HG02763 (cell line): ENCODE measurements at regions not wholly inside any gene's neighbourhood (a gene's known extent, or its start where the extent isn't known, plus 50 kb on each side); places are given as distances from the start of the nearest gene placed in this dataset.

ENCODE experiments used
- ATAC-seq: cut with Tn5 transposase; IDR thresholded peaks from one replicate; pipeline ENCODE4 v1.9.1; 2021; ENCODE audit warnings: mild to moderate bottlenecking, moderate library complexity; ENCODE audit not compliant: unreplicated experiment

DNA sequence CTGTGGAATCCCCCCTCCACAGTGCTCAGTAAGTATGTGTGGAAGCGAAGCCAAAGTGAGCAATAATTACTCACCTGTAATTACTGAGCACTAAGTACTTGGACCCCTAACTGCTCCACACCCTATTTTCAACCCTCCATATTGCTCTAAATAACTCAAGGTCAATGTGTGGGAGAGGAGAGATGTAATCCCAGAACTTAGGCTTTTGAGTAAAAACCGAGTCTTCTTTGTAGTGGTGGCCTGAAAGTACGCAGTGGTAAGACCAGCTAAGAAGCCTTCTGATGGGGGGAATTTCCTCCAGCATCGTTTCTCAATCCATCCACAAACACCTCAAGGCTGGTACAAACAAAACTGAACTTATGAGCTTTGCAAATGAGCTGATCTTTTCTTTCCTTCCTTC is 551.6 kb downstream of the ZEB2 start:
- ATAC-seq = no peak

- ATAC-seq = no peak
Measured at GRCh38 chr2:143965493-143966164, 554.3 kb downstream of the ZEB2 start.

DNA sequence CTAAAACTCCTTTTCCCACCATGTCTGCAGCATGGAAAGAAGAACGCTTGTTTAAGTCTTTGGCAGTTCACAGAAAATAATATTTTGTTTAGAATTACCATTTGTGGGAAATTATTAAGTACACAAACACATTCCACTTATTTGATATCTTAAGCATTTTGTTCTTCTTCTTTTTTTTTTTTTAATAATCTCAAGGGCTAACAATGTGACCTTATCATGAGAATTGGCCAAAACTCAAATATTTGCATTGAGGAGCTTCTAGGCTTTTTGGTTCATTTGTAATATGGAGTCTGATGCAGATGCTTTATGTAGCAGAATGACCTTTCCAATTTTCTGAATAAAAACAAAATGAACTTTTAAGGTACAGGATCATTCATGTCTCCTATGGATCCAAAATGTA is 555.0 kb downstream of the ZEB2 start:
- no peak for ATAC-seq

- no peak for ATAC-seq
Measured at GRCh38 chr2:143960177-143960576, 559.7 kb downstream of the ZEB2 start.

DNA sequence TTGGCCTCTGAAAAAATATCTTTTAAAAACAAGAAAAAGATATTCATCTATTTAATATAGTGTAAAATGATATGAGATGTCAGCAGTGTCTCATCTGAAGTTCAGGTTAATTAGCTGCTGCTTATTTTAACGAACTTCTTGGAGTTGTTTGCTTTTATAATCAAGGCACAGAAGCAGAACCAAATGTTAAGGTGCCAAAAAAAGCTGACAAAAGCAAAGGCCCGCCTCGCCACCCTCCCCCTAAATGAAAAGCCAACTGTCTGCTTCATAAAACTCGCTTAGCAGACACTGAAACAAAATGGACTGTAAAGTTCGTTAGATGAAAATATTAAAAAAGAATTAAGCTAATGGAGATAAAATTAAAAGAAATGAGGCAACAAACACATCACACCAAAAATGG is 562.6 kb downstream of the ZEB2 start:
- ATAC-seq = no peak

DNA sequence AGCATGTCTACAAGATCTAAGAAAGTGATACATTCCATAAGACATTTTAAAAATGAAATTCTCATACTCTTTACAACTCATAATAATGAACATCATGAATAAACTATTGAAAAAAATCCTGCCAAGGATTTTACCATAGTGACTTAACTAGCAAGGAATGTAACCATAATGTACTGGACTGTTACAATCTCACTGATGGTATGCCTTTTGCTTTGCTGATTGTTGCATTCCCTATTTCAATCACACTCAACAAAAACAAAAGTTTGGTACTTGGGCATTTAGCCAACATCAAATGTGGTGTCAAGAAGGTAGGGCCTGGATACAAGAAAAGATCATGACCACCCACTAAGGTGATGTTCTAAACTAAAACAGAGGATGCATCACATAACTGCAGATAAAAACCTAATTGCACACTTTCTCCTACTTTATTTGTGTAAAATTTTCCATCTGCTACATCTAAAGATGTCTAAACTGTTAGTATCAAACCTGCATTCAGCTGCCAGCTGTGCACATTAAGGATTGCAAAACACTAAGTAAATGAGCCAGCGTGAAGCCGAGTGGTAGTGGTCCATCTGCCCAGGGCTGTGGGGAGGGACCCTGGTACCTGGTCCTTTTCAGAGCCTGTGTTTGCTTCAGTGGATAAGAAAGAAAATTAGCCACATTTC is 564.4 kb downstream of the ZEB2 start:
- ATAC-seq = no peak

- ATAC-seq = no peak
Measured at GRCh38 chr2:143954844-143955243, 565.1 kb downstream of the ZEB2 start.

DNA sequence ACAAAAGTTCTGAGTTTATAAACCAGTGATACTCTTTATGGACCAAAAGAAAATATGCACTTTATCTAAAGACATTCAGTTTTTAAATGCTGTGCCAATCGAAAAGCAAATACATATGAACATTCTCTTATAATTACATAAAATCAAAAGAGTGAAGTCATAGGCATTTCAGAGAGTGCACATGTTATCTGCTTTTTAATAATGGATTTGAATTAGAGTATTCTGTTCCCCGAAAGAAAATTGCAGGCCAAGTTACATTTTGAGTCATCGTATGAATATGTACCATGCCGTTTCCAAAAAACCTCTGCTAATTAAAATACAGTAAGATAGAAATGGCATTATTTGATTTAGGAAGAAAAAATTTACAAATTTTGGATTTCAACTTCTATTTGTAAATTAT is 565.7 kb downstream of the ZEB2 start:
- ATAC-seq = no peak

DNA sequence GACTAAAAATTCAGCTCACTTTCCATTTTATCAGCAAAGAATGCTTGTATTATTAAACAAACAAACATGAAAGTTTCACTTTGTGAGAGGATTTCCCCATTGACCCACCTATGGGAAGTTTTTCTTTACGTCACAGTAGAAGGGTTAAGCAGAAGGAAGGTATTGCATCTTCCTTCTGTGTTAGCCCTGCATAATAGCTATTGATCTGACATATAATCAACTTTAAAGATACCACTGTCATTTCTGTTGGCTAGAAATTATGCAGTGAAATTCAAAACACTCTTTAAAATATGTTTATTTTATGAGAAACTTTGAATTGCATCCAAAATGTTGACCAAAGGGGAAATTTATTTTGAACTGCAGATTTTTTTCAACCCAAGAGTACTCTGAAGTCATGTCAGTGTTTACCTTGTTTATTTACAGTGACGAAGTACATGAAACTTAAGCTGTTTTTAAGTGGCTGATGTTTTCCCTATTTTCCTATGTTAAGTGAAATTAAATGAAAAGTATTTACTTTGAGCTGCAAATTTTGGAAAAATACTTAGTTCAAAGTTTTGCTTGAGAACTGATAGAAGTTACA is 566.4 kb downstream of the ZEB2 start:
- ATAC-seq = no peak

- no peak for ATAC-seq
Measured at GRCh38 chr2:143952536-143952935, 567.4 kb downstream of the ZEB2 start.

- ATAC-seq = no peak
Measured at GRCh38 chr2:143950704-143951103, 569.2 kb downstream of the ZEB2 start.

- no peak for ATAC-seq
Measured at GRCh38 chr2:143949121-143949848, 570.6 kb downstream of the ZEB2 start.

- ATAC-seq = no peak
Measured at GRCh38 chr2:143948710-143949109, 571.2 kb downstream of the ZEB2 start.

DNA sequence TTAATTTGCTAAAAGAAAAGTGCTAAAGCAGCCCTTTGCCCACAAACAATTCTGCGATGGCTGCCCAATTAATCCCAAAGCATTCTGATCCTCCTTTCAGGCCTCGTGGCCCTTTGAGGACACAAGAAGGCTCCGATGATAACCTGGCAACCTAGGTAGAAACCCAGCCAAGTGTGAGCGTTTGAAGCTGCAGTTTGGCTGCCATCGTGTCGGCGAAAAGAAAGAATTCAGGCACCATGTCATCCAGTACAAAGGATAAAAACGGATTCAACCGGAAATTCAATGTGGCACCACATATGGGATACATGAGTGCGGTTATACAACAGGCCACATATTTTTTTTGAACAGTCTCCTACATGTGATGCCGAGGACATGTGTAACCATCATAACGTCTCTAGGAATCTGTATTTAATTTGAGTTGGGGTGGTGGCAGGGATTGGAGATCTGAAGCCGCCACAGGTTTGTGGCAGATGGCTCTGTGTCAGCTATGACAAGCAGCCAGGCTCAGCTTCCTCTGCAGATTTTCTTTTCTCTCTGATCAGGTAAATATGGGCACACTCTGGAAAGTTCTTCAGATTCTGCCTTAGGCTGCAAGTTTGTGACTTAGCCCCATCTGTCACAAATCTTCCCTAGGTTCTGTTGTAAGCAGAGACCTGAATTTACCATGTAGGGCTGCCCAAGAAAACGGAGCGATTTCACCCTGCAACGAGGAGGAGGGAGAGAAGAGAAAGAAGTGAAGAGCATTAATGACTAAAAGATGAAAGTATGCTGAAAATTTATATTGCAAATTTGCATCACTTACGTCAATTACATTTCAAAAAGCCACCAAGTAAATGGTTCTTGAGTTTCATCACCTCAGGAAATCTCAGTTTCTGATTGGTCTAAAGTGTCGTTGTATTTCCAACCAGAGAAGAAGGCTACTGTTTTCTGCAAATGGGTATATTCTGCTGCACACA is 573.2 kb downstream of the ZEB2 start:
- no peak for ATAC-seq

DNA sequence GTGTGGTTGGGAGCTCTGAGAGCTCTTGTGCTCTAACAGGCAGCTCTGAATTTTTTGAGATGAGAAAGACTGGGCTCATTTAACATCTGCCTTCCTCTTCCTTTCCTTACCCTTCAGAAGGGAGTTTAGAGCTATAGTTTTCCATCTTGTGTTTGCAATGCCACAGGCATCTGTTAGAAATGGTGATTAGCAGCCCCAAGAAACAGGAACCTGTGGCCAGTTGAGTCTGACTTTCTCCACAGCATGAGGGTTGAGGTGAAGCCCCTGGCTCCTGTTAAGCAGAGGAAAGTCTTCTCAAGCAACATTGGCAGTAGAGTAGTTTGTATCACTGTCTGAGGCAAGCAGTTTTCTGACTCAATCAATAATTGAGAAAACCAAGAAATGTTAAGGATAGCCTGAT is 577.4 kb downstream of the ZEB2 start:
- ATAC-seq = no peak

DNA sequence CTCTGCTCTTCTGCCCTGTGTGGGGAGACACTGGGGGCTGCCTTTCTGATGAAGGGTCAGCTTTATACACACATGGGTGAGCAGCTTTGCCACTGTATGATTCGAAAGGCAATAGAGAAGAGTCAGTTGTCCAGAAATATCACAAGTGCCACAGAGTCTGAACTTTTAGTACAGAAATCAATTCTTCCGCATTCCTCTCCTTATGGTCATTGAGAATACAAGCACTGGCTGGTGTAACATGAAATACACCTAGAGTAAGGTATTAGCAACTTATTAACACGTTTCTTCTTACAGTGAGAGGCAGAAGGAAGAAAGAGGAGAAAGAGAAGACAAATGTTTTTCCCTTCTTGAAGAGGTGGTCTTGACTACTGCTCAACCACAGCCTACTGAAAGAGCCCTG is 579.2 kb downstream of the ZEB2 start:
- no peak for ATAC-seq

DNA sequence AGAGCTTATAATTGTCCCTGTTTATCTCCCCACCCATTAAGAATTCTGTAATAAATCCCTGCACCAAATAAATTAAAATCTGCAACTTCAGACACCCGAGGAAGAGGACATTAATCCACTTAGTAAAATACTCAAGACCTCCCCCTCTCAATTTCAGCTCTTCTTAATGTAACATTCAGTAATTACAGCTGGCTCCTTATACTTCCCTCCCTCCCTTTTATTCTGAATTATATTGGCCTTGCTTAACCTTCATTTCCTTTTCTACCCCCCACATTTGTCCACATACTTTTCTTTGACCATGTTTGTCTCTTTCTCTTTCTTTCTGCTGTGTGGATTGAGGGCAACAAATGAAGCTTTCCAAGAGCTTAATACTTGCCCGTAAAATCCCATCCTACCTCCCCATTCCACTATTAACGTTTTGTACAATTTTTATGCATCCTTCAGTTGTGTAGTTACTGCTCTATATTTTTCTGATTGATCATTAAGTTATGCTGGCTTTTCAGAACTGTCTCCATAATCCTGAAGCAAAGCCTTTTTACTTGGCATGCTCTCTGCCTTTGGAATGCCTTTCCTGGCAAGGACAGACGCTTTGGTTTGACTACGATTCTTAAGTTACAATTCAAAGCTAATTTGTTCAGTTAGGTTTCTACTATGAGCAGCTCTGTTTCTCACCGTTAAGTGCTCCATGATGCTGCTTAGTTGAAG is 580.1 kb downstream of the ZEB2 start:
- no peak for ATAC-seq

- ATAC-seq = no peak
Measured at GRCh38 chr2:143937723-143938350, 582.1 kb downstream of the ZEB2 start.

GRCh38 chr2:143936848-143937722 is 582.8 kb downstream of the ZEB2 start:
- ATAC-seq = peak; percentile 69
